ENCODE measurements at regions not wholly inside any gene's neighbourhood (a gene's known extent, or its start where the extent isn't known, plus 50 kb on each side); places are given as distances from the start of the nearest gene placed in this dataset.

DNA sequence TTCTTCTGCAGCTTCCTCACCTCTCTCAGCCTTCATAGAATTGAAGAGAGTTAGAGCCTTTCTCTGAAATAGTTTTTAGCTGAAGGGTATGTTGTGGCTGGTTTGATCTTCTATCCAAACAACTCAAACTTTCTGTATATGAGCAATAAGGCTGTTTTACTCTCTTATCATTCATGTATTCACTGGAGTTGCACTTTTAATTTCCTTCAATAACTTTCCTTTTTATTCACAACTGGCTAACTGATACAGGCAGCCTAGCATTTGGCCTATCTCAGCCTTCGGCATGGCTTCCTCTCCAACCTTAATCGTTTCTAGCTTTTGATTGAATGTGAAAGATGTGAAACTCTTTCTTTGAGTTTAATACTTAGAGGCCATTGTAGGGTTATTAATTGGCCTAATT lies 109.3 kb downstream of the GTPBP8 start:
- Histone ChIP-seq H4K5ac (ENCODE audit: insufficient read length, low read depth, low read length) (no peak overlapping the region), H2BK120ac (ENCODE audit: low read depth, low read length, poor library complexity, severe bottlenecking) (no peak overlapping the region), H2BK5ac (ENCODE audit: insufficient read length, low read length) (no peak overlapping the region), H3K4ac (ENCODE audit: low read depth, low read length) (no peak overlapping the region), H3K56ac (ENCODE audit: insufficient read length, low read depth, low read length) (no peak overlapping the region), H3K27ac (ENCODE audit: insufficient read length, low read depth, low read length) (no peak overlapping the region), H3K23ac (ENCODE audit: insufficient read length, low read depth, low read length) (no peak overlapping the region), H4K91ac (ENCODE audit: insufficient read length, low read depth, low read length) (no peak overlapping the region), H3K79me1 (ENCODE audit: insufficient read depth, low read depth, low read length, poor library complexity, severe bottlenecking) (no peaks in the 10 kb centered on the region), H3T11ph (ENCODE audit: low read length) (no peak overlapping the region), H2BK12ac (ENCODE audit: insufficient read length, low read depth, low read length) (no peak overlapping the region), H2AFZ (ENCODE audit: low read length) (no peak overlapping the region), H3K9ac (ENCODE audit: extremely low read depth, insufficient read length, low read length) (no peak overlapping the region), H2BK20ac (ENCODE audit: low read depth, low read length, poor library complexity, severe bottlenecking) (no peak overlapping the region), H3K27me3 (ENCODE audit: insufficient read depth, low read length) (no peaks in the 10 kb centered on the region; the same call in 1 of the 2 replicates), H3K18ac (ENCODE audit: insufficient read length, low read depth, low read length) (no peak overlapping the region), H3K14ac (ENCODE audit: insufficient read depth, low read length) (no peak overlapping the region), H4K20me1 (ENCODE audit: control insufficient read depth, insufficient read depth, insufficient read length) (no peaks in the 10 kb centered on the region), H3K4me2 (ENCODE audit: insufficient read depth, insufficient read length, low read length) (no peak overlapping the region), H3K79me2 (ENCODE audit: insufficient read depth, low read length) (no peaks in the 10 kb centered on the region), H3K9me3 (ENCODE audit: control insufficient read depth, low read depth, low read length) (no peaks in the 10 kb centered on the region), H3K23me2 (ENCODE audit: insufficient read length, low read depth, low read length, poor library complexity, severe bottlenecking) (no peaks in the 10 kb centered on the region), H4K8ac (replicated peaks; ENCODE audit: insufficient read length, low read depth, low read length) (no peak overlapping the region), H2AK5ac (ENCODE audit: insufficient read length, low read length) (no peak overlapping the region), H3K4me1 (ENCODE audit: insufficient read depth, low read length) (peaks cover 2% of the 10 kb centered on the region; the same call in 1 of the 2 replicates), H2BK15ac (ENCODE audit: low read depth, low read length) (no peak overlapping the region)
- H3K27me3 Mint-ChIP-seq (ENCODE audit: low read depth): no peaks in the 10 kb centered on the region
- peaks cover 0 to 2% (median 0%) of the 10 kb centered on the region in 3 experiments; a peak in 1 of 7 replicates for H3K36me3 Mint-ChIP-seq (ENCODE audit: insufficient read depth in 1 of 3, low read depth in 3 of 3)
- DNase-seq: no peak
- H3K4me3 Mint-ChIP-seq: no peak overlapping the region
- H3K4me1 Mint-ChIP-seq: peaks cover 18 to 30% of the 10 kb centered on the region in 2 experiments
- no peak for TF ChIP-seq CTCF (conservative IDR thresholded peaks at IDR 0.05)
- peaks cover 0 to 5% of the 10 kb centered on the region in 2 experiments; a peak in 2 of 5 replicates for H3K9me3 Mint-ChIP-seq
- WGBS (ENCODE audit: extremely low coverage, insufficient read length, low lambda C conversion rate): no CpG with 5 or more reads among the region's 2 CpGs
- H3K27ac Mint-ChIP-seq: no peak overlapping the region; a peak in 1 of 7 replicates
